ENCODE measurements at regions not wholly inside any gene's neighbourhood (a gene's known extent, or its start where the extent isn't known, plus 50 kb on each side); places are given as distances from the start of the nearest gene placed in this dataset.

DNA sequence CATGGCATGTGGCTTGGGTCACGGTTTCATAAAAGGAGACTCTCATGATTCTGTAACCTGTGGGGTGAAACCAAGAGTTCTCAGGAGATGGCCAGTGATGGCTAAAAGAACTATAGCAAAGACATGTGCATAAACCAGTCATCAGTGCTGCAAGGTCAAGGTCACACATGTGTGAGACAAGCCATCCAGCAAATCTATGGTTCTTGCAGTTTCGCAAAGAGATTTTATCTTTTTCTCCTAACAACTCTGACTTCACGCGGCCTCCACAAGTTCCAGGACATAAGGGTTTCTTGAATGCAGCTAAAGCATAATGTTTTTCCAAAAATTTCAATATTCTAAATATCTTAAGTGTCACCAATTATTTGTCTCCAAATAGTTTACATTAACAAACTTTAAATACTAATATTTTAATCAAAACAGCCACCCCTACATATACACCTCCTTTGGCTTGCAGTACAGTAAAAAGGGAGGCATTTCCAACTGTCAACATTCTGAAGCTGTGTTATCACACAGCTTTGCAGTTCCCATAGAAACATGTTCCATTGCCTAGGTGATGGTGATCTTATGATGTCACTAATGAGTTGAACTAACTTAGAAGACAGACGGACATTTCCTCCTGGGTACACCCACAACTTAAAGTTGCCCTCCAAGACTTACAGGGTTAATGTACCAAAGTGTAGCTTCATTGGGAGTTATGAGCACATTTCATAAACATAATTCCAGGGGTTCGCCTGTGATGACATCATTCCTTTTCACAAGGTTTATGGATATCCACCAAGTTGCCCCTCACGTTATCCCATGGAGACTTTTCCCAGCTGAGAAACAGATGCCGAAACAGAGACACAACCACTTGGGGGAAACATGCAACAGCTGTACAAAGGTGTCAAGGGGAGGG lies 250.9 kb upstream of the PDE10A start:
- TF ChIP-seq, protein P1, sequence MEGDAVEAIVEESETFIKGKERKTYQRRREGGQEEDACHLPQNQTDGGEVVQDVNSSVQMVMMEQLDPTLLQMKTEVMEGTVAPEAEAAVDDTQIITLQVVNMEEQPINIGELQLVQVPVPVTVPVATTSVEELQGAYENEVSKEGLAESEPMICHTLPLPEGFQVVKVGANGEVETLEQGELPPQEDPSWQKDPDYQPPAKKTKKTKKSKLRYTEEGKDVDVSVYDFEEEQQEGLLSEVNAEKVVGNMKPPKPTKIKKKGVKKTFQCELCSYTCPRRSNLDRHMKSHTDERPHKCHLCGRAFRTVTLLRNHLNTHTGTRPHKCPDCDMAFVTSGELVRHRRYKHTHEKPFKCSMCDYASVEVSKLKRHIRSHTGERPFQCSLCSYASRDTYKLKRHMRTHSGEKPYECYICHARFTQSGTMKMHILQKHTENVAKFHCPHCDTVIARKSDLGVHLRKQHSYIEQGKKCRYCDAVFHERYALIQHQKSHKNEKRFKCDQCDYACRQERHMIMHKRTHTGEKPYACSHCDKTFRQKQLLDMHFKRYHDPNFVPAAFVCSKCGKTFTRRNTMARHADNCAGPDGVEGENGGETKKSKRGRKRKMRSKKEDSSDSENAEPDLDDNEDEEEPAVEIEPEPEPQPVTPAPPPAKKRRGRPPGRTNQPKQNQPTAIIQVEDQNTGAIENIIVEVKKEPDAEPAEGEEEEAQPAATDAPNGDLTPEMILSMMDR (conservative IDR thresholded peaks at IDR 0.05; ENCODE audit: low read depth, low read length) = no peak
- TF ChIP-seq ELK1 (IDR thresholded peaks at IDR 0.05; ENCODE audit: borderline replicate concordance, low read depth, low read length) = no peak
- no peak for TF ChIP-seq RCOR1 (IDR thresholded peaks at IDR 0.05; ENCODE audit: insufficient replicate concordance, low read length)
- TF ChIP-seq POLR2A (IDR thresholded peaks at IDR 0.05; ENCODE audit: low read depth, low read length) = no peak
- no peak for TF ChIP-seq RFX5 (IDR thresholded peaks at IDR 0.05; ENCODE audit: low read depth, low read length)
- TF ChIP-seq SMC3 (IDR thresholded peaks at IDR 0.05; ENCODE audit: low read depth, low read length) = no peak
- TF ChIP-seq CEBPB (IDR thresholded peaks at IDR 0.05; ENCODE audit: low read depth, low read length) = no peak
- no peak for TF ChIP-seq CHD1 (IDR thresholded peaks at IDR 0.05; ENCODE audit: low read depth, low read length)
